H4 (cell line): ENCODE measurements at regions not wholly inside any gene's neighbourhood (a gene's known extent, or its start where the extent isn't known, plus 50 kb on each side); places are given as distances from the start of the nearest gene placed in this dataset.
A peak's percentile ranks its signal among the peaks of the same experiment; 100 is the strongest.
"Not testable (repeated sequence)": the region's sequence is repeated elsewhere in the genome, so short reads cannot be mapped to it uniquely, and the experiment has no call there.

Experiments
- DNase-seq: peaks from one replicate; pipeline ENCODE4 v3.0.0-alpha.2; 2015; ENCODE audit warnings: low spot score

DNA sequence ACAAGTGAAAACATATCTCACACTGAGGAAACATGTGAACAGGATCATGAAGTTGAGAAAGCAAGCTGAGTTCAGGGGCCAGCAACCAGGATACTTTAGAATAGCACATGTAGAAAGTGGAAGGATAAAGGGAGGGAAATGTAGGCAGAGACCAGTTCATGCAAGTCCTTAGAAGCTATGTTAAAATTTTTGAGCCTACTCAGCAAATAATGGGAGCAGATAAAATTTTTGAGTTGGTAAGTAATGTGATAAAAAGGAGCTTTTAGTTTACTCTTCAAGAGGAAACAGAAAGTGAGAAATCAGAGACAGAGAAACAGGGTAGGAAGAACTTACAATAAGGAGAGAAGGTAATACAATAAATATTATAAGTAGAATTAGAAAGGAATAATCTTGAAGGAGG, 105.6 kb upstream of the ZBTB20 start:
- no peak for DNase-seq

DNA sequence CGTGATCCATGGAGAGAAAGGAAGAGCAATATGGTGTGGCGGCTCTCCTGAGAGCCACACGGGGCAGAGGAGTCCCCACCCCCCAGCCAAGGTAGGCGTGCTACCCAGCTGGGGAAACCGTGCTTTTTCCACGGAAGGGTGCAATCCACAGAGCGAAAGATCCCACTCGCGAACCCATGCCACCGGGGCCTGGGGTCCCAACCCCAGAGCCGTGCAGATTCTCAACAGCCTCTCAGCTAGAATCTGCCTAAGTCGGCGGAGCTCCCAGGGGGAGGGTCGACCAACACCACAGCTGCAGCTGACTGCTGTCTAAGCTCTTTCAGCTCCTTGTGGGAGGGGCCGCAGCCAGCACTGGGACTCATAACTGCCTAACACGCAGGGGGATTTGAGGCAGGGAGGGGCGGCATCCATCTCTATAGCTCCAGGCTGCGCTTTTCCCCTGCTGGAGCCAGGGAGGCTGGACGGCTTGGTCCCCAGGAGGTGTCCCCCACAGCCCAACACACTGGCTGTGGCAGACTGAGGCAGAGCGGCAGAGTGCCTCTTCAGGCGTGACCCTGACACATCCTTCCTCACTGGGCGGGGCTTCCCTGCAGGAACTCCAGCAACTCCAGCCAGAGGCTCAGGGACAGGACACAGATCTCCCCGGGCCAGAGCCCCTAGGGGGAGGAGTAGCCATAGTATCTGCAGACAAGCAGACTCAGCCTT, 107.6 kb upstream of the ZBTB20 start:
- no peak for DNase-seq

DNA sequence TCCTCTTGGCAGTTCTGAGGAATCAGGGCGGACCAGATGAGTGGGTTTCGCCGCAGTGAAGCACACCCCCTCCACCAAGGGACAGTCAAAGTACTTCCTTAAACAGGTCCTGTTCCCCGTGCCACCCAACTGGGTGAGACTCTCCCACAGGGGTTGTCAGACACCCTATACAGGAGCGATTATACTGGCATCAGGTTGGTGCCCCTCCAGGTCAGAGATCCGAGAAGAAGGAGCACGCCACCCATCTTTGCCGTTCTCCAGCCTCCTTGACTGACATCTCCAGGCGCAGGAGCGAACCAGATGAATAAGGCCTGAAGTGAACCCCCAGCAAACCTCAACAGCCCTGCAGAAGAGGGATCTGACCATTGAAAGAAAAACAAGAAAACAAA, 108.1 kb upstream of the ZBTB20 start:
- no peak for DNase-seq

DNA sequence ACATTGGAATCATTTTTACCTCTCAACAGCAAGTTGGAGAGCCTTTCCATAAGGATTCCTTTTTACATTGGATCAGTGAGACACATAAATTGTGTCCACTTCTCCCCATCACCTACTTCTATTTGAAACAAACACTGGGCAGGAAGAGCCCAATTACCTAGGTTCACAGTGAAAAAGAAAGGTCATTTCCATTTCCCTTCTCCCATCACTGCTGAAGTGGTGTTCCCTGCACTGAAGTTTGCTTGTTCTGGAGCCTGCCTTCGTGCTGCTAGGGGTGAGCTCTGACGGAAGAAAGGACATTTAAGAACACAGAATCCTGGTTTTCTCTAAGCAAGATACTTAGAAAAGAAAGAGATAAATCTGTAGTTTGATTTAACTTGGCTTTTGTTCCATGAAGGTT, 123.8 kb upstream of the ZBTB20 start:
- no peak for DNase-seq

DNA sequence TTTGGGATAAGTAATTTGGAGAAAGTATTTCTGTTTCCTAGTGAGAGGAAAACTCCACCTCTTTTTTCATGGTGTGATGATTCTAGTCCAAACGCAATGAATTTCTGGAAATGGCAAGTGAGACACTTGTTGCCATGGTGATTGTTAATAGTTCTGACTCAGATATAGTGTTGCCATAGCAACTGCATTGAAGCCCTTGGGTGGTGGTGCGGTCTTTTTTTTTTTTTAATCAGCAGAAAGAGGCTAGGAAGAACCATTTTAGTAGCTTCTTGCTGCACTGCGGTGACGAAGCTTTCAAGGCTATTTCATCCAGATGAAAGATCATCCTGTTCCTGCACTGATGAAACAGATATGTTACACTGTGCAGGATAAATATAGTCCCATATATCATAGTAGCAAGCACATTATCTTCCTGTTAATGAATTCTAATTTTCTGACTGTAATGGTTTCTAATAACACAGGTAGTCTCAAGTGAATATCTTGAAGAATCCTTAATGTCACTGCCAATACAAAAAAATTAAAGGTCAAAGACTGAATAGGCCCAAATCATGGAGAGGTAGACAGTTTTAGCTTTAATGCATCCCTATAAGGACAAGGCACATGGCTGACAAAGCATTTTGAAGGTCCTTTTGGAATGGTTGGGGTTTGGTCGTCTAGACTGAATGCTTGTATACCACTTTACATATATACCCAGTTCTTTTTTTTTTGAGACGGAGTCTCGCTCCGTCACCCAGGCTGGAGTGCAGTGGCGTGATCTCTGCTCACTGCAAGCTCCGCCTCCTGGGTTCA, 125.1 kb upstream of the ZBTB20 start:
- DNase-seq: peak; percentile 52

DNA sequence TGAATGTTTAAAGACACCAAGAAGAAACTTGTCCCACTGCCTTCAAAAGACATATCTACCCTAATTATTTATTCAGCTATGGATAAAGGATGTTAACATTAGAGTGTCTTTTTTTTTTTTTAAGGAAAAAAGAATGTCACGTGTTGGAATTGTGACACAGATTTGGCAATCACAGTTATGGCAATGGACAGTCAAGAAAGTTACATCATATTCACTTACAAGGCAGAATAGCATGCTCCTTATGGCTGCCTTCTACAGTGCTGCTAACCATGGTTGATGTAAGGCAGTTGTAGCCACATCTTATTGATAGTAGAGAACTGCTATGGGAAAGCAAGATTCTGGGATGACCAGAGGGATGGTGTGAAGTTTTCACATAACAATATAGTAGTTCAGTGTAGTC, 128.8 kb upstream of the ZBTB20 start:
- no peak for DNase-seq

DNA sequence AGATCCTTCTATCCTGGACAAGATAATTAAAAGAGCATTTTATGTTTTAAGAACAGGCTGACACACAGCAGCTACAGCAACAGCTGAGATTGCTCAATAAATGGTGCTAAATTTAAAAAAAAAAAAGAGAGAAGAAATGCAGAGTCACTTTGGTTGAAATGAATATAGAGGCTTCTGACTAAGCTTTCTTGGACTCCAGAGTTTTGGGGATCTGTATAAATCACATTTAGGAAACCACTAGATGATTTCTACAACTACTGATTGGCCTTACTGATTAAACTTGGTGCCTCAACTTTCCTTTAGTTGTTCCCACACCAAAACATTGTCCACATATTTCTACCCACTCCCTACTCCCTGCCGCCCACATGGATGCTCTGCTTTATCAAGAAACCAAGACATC, 132.9 kb upstream of the ZBTB20 start:
- no peak for DNase-seq

DNA sequence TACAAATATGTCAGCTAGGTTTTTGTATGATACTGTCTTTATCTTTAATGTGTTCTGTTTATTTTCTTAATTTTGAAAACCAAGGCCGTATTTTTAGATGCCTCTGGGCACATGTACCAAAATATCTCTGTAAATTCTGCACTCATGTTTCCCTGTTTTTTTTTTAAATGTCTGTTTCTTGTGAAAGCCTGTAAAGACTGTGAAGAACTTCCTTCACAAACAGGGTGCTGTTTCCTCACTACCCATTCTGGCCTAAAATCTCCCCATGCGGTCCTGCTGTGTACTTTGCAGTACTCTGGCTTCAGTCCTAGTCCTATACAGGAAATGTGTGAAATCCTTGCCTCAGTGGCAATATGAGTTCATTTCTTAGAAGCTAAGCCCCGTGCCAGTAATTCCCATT, 133.4 kb upstream of the ZBTB20 start:
- DNase-seq: no peak

DNA sequence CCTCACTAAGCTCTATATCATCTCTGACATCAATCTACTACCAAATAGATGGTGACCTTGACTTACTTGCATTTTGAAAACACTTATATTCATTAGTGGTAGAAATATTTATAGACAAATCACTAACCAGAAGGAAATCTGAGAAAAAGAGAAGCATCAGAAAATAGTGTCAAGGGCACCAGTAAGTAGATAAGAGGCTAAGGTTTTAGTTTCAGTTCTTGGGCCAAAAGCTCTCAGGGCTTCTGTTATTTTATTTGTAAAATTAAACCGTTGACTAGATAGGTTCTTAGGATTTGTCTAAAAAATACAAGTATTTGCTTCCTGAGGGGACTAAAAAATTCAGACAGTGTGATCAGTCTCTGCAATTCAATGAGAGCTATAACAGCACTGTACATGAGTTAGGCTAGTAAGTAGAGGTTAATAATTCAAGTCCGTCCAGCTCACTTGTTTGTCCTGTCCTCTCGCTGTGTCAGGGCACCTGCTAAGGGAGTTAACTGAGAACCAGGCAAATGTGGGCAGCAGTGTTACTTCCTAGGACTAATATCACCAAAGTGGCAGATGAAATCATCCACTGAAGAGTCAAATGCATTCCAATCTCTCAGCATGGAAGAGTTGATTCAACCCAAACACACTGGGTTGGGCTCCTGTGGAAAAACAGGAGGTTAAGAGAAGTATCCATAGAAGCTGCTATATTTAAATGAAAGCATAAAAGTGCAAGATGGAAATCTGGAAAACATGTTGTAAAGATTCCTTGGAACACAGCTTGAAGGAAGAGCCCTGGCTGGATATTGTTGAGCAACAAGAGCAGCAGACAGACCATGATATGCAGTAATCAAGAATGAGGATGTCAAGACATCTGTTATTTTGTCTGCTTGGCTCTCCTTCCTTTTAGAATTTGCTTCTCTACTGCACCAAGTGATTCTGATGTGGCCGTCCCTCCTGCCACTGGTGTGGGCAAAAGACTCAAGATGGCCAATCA, 134.9 kb upstream of the ZBTB20 start:
- no peak for DNase-seq

DNA sequence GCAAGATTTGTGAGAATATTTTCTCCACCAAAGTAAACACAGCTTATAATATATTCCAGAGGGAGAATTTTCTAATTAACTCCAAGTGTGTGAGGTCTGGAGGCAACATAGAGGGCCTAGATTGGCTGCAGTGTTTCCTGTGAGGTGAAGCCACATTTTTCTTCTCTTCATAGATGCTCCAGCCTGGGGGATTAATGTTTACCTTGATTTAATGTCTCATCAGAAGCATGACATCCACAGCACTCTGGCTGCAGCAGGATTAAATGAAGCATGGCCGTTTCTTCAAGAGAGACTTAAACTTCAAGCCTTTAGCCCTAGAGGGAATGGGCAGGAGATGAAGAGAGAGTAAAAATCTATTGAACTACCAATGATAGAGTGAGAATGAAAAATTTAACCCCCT, 137.9 kb upstream of the ZBTB20 start:
- DNase-seq: no peak

DNA sequence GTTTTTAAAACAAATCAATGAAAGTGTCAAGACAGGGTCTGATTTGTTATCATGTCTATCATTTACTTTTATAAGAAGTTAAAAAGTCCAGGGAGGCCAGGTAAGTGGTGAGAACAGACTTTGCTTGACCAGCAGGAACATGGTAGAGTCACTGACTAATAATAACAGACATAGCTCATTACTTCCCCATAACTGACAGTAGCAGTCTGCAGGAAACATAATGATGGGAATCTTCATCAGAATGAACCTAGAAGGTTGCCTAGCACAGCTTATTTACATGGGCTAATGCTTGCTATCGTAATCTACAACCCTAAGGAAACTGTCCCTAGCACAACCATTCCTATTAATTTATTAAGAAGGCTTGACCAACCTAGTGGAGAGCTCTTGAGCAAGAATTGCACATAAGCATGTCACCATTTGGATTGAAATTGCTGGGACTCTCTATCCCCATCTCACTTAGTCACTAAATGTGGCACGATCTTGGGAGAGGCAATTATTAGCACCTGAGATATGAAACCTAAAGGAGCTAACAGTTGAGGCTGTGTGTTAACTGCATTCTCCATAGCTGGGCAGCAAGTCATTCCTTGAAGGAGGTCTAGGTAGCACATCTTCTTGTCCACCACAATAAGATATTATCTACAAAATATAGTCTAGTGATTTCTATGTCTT, 139.6 kb upstream of the ZBTB20 start:
- DNase-seq: no peak

DNA sequence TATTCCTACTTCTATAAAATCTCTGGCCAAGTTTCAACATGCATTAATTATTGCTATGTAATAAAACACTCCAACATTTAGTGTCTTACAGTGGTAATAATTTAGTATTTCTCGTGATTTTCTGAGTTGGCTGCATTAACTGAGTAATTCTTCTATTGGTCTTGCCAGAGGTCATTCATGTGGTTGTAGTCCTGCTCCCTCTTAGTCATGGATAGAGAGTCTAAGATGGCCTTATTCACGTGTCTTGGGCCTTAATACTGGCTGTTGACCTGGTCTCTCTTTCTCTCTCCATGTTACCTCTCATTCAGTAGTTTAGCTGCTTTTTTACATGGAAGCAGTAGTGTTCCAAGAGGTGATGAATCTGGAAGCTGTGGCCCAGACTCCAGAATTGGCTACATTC, 140.1 kb upstream of the ZBTB20 start:
- DNase-seq: no peak

DNA sequence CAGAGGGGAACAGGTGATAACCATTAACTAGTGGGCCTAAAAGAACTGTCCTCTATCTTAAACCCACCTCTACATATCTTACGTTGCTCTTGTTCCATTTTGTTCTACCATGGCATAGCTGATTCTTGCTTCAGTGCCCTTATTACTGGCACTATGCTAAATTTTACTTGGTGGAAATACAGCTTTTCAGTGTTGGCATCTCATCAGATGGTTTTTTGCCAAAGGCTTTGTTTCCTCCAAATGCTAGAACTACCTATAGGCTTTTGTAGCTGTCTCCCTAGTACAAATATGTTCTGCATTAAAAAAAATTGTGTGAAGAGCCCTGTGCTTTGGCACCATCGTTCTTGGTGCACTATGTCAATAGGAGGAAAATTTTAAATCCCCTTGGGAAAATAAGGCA, 145.0 kb upstream of the ZBTB20 start:
- DNase-seq: no peak

DNA sequence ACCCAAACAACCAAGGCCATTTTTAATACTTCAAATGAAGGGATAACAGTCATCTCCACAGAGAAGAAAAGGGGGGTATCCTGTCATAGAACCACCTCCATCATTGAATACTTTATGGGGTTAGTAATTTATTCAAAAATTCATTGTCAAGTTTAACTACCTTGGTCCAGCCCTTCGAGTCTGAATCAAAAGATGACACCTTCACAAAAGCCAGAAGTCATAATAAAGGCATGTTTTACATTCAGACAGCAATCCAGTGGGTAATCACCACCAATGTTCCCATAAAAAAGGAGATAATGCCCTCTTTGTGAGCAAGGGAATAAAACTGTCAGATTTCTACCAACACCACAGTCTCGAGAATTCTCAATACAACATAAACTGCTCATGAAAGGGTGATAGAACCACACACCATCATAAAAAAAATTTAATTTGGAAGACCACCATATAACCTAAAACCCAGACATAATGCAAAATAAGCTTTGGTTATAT, 145.6 kb upstream of the ZBTB20 start:
- no peak for DNase-seq

DNA sequence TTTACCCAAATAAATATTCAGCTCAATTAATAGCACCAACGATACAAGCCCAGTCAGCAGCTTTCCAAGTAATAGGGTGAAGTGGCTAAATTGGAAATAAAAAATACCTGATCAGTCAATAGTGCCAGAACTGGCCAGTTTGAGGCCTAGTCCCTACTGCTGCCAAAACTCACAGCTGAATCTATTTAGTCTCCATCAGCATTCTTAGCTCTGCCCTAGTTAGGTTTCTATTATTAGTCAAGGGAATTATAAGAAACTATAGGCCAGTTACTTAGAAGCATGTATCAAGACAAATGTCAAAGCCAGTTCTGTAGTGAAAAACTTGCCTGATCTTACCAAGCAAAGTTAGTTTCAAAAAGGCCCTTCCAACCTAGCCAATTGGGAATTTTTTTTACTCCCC, 146.2 kb upstream of the ZBTB20 start:
- no peak for DNase-seq

DNA sequence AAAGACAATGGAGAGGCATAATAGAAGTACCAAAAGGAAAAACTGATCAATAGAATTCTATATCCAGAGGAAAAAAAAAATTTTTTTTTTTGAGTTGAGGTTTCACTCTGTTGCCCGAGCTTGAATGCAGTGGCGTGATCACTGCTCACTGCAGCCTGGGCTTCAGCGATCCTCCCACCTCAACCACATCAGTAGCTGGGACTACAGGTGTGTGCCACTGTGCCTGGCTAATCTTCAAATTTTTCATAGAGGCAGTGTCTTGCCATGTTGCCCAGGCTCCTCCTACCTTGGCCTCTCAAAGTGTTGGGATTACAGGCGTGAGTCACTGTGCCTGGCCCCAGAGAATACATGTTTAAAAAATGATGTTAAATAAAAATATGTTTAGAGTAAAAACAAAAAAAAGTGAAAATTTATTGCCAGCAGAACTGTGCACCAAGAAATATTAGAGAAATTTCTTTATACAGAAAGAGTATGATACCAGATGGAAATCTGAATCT, 154.3 kb upstream of the ZBTB20 start:
- no peak for DNase-seq

DNA sequence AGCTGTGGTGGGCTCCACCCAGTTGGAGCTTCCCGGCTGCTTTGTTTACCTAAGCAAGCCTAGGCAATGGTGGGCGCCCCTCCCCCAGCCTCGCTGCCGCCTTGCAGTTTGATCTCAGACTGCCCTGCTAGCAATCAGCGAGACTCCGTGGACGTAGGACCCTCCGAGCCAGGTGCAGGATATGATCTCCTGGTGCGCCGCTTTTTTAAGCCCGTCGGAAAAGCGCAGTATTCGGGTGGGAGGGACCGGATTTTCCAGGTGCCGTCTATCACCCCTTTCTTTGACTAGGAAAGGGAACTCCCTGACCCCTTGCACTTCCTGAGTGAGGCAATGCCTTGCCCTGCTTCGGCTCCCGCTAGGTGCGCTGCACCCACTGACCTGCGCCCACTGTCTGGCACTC, 170.9 kb upstream of the ZBTB20 start:
- not testable (repeated sequence) for DNase-seq

DNA sequence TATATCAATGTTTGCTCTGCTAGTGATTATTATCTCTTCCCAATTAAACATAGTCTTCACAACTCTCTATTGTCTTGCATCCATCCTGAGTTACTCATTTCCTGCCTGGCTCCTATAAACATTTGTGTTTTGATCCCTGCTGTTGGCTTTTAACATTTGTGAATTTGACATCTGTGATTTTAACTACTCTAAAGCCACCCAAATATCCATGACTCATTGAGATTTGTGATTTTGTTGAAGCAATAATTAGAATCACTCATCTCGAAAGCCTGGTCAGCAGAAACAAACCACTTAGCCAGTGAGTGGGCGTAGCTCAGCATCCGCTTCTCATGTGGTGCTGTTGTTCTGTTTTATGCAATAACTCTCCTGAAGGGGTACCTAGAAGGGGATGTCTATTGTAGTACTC, 174.3 kb upstream of the ZBTB20 start:
- peak; percentile 48 for DNase-seq

DNA sequence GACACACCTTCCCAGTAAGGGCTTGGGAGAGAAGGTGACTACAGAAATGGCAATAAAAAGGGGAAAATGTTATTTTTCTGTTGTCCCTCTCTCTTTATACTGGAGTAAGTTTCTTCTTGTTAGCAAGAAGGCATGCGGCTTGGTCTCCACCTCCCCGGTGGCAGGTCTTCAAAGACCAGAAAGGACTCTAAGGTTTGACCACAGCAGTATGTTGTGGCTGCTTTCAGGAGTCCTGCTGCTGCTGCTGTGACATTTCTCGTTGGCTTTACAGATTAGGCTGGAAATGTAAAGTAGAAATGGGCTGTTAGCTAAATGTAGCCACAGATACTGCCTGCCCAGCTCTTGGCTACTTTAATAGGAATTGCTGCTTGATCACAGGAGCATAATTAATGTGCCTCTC, 175.8 kb upstream of the ZBTB20 start:
- DNase-seq: no peak

DNA sequence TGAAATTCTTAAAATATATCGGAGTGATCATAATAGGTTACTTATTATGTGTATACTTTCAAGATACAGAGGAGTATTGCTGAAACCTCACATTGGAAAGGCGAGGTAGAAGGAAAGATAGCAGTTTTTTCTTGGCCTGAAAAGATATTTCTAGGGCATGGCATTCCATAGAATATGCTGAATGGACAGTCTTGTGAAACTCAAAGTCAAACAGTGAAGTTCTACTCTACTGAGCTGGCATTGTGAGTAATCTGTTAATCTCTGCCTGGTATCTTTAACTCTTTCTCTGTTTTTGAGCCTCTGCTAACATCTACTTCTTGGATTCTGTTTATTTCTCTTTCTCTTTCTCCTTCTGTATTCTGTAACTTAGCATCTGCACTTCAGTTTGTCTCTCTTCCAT, 176.3 kb upstream of the ZBTB20 start:
- no peak for DNase-seq

DNA sequence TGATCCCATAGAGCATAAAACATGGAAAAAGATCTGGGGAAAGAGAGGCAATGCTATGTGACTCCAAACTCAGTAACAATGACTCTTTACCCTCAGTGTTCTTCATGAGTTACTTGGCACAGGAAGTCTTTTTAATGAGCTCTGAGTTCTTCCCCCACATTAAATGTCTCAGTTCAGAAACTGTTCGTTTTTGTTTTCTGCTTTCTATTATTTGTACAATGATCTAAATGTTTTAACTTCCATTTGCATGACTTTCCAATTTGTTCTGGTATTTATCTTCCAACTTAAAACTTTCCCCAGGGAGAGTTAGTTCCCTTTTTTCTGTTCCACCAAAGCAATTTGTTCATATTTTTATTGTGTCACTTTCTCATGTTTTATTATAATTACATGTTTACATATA, 177.0 kb upstream of the ZBTB20 start:
- DNase-seq: no peak

DNA sequence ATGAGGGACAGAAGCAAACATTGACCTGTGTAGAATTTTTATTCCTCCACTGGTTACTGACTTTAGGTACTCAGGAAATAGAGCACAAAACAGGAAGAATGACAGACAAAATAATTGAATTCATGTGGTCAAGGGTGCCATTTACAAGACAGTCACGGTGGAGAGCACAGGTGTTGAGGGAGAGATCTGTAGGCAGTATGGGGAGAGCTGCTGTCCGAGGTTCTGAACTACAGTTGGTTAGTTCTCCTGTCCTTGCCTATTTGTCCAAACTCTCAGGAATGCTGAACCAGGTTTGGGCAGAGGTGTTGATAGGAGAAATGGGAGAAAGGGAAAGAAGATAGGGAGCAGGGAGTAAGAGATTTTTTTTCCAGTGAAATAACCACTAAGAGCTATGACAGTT, 178.5 kb upstream of the ZBTB20 start:
- peak; percentile 13 for DNase-seq
